Effector memory CD8-positive, alpha-beta T cell (primary cell): ENCODE measurements at regions not wholly inside any gene's neighbourhood (a gene's known extent, or its start where the extent isn't known, plus 50 kb on each side); places are given as distances from the start of the nearest gene placed in this dataset.
A peak's percentile ranks its signal among the peaks of the same experiment; 100 is the strongest.
"Not testable (repeated sequence)": the region's sequence is repeated elsewhere in the genome, so short reads cannot be mapped to it uniquely, and the experiment has no call there.

ENCODE experiments used
- ATAC-seq: fragments of 150-1000 bp; cut with Tn5 transposase; replicated peaks from 2 replicates; pipeline ENCODE4 v1.10.0; 2021; ENCODE audit warnings: mild to moderate bottlenecking, moderate library complexity
- DNase-seq, 3 experiments: peaks; one replicate each; pipeline ENCODE4 v3.0.0; 2021
- H3K27ac Mint-ChIP-seq, 2 donors: one replicate each; pipeline ENCODE4 v1.8.0; 2022; ENCODE audit warnings: mild to moderate bottlenecking in 2 of 2, mixed read lengths in 2 of 2, moderate library complexity in 2 of 2
- H3K27me3 Mint-ChIP-seq, 2 donors: one replicate each; pipeline ENCODE4 v1.8.0; 2022; ENCODE audit warnings: mixed read lengths in 2 of 2
- H3K36me3 Mint-ChIP-seq: one replicate; pipeline ENCODE4 v1.8.0; 2022; ENCODE audit warnings: mild to moderate bottlenecking, moderate library complexity, mixed read lengths; ENCODE audit not compliant: insufficient read depth
- H3K4me1 Mint-ChIP-seq, 2 donors: one replicate each; pipeline ENCODE4 v1.8.0; 2022; ENCODE audit warnings: low read depth in 2 of 2, mixed read lengths in 2 of 2
- H3K4me3 Mint-ChIP-seq, 2 donors: one replicate each; pipeline ENCODE4 v1.8.0; 2022; ENCODE audit warnings: mild to moderate bottlenecking in 2 of 2, mixed read lengths in 2 of 2, moderate library complexity in 2 of 2
- H3K9me3 Mint-ChIP-seq, 2 donors: one replicate each; pipeline ENCODE4 v1.8.0; 2022; ENCODE audit warnings: mixed read lengths in 2 of 2

GRCh38 chr1:200266871-200267270 is 143.0 kb downstream of the ZNF281 start:
- no peak for ATAC-seq
- Mint-ChIP-seq H3K36me3 (no peaks in the 10 kb centered on the region), H3K27me3 (peaks cover 4 to 8% of the 10 kb centered on the region in 2 donors), H3K4me1 (peaks cover 0 to 9% of the 10 kb centered on the region in 2 donors), H3K4me3 (no peak overlapping the region), H3K9me3 (no peaks in the 10 kb centered on the region), H3K27ac (no peak overlapping the region)
- no peak for DNase-seq

- Mint-ChIP-seq H3K27ac (no peak overlapping the region), H3K9me3 (no peaks in the 10 kb centered on the region), H3K27me3 (peaks cover 6 to 8% of the 10 kb centered on the region in 2 donors), H3K4me3 (no peak overlapping the region), H3K36me3 (no peaks in the 10 kb centered on the region), H3K4me1 (peaks cover 0 to 9% of the 10 kb centered on the region in 2 donors)
- ATAC-seq (no peak), DNase-seq (no peak)
Observed at GRCh38 chr1:200265881-200266280, 144.0 kb downstream of the ZNF281 start.

- Mint-ChIP-seq H3K9me3 (no peaks in the 10 kb centered on the region), H3K36me3 (no peaks in the 10 kb centered on the region), H3K27ac (no peak overlapping the region), H3K4me1 (peaks cover 0 to 9% of the 10 kb centered on the region in 2 donors), H3K4me3 (no peak overlapping the region), H3K27me3 (peaks cover 8 to 14% of the 10 kb centered on the region in 2 donors)
- DNase-seq = no peak
- ATAC-seq = no peak
Observed at GRCh38 chr1:200265104-200265503, 144.7 kb downstream of the ZNF281 start.

- no peaks in the 10 kb centered on the region for H3K9me3 Mint-ChIP-seq
- peaks cover 15 to 16% of the 10 kb centered on the region in 2 donors for H3K27me3 Mint-ChIP-seq
- no peak for ATAC-seq
- H3K4me1 Mint-ChIP-seq = peaks cover 0 to 9% of the 10 kb centered on the region in 2 donors
- no peak overlapping the region for H3K4me3 Mint-ChIP-seq
- no peaks in the 10 kb centered on the region for H3K36me3 Mint-ChIP-seq
- H3K27ac Mint-ChIP-seq = peak overlapping the region in 1 of 2 donors; percentile 29
- DNase-seq = no peak
Observed at GRCh38 chr1:200263203-200263602, 146.6 kb downstream of the ZNF281 start.

GRCh38 chr1:200262326-200262965 is 147.4 kb downstream of the ZNF281 start:
- Mint-ChIP-seq H3K9me3 (no peaks in the 10 kb centered on the region), H3K4me1 (peaks cover 0 to 9% of the 10 kb centered on the region in 2 donors), H3K36me3 (no peaks in the 10 kb centered on the region), H3K27me3 (peaks cover 15 to 17% of the 10 kb centered on the region in 2 donors), H3K4me3 (no peak overlapping the region), H3K27ac (peak overlapping the region in 1 of 2 donors; percentile 29)
- DNase-seq (no peak), ATAC-seq (peak; percentile 31)

GRCh38 chr1:200260597-200261335 is 149.1 kb downstream of the ZNF281 start:
- no peak for ATAC-seq
- H3K27me3 Mint-ChIP-seq = peaks cover 26 to 30% of the 10 kb centered on the region in 2 donors
- no peak overlapping the region for H3K4me3 Mint-ChIP-seq
- no peak for DNase-seq
- H3K36me3 Mint-ChIP-seq = no peaks in the 10 kb centered on the region
- peaks cover 0 to 9% of the 10 kb centered on the region in 2 donors for H3K4me1 Mint-ChIP-seq
- H3K27ac Mint-ChIP-seq = no peak overlapping the region
- no peaks in the 10 kb centered on the region for H3K9me3 Mint-ChIP-seq

GRCh38 chr1:200258447-200259375 is 151.1 kb downstream of the ZNF281 start:
- DNase-seq (no peak), ATAC-seq (peak; percentile 35)
- no peaks in the 10 kb centered on the region for H3K9me3 Mint-ChIP-seq
- no peak overlapping the region for H3K27ac Mint-ChIP-seq
- no peak overlapping the region for H3K4me3 Mint-ChIP-seq
- peaks cover 26 to 34% of the 10 kb centered on the region in 2 donors for H3K27me3 Mint-ChIP-seq
- H3K4me1 Mint-ChIP-seq = peaks cover under 1 to 9% of the 10 kb centered on the region in 2 donors
- no peaks in the 10 kb centered on the region for H3K36me3 Mint-ChIP-seq

- H3K36me3 Mint-ChIP-seq = no peaks in the 10 kb centered on the region
- no peaks in the 10 kb centered on the region for H3K9me3 Mint-ChIP-seq
- H3K4me3 Mint-ChIP-seq = no peak overlapping the region
- H3K27ac Mint-ChIP-seq = no peak overlapping the region
- DNase-seq (no peak), ATAC-seq (no peak)
- H3K27me3 Mint-ChIP-seq = peaks cover 24 to 35% of the 10 kb centered on the region in 2 donors
- H3K4me1 Mint-ChIP-seq = peaks cover 1 to 2% of the 10 kb centered on the region in 2 donors
Observed at GRCh38 chr1:200257235-200257634, 152.6 kb downstream of the ZNF281 start.

- not testable (repeated sequence) for H3K27ac Mint-ChIP-seq, H3K36me3 Mint-ChIP-seq, H3K4me1 Mint-ChIP-seq, H3K9me3 Mint-ChIP-seq, DNase-seq, ATAC-seq, H3K4me3 Mint-ChIP-seq
- H3K27me3 Mint-ChIP-seq = peaks cover 19 to 46% of the 10 kb centered on the region in 2 donors
Observed at GRCh38 chr1:200254602-200255001, 155.2 kb downstream of the ZNF281 start.

GRCh38 chr1:200253774-200254495 is 155.9 kb downstream of the ZNF281 start:
- Mint-ChIP-seq H3K4me3 (no peak overlapping the region), H3K9me3 (no peaks in the 10 kb centered on the region), H3K27me3 (peaks cover 19 to 41% of the 10 kb centered on the region in 2 donors), H3K4me1 (peaks cover 0 to 2% of the 10 kb centered on the region in 2 donors), H3K27ac (no peak overlapping the region), H3K36me3 (peaks cover 3% of the 10 kb centered on the region)
- no peak for DNase-seq
- ATAC-seq = no peak

- H3K4me3 Mint-ChIP-seq = no peak overlapping the region
- peaks cover 3% of the 10 kb centered on the region for H3K36me3 Mint-ChIP-seq
- peaks cover 29 to 54% of the 10 kb centered on the region in 2 donors for H3K27me3 Mint-ChIP-seq
- peaks cover 0 to 2% of the 10 kb centered on the region in 2 donors for H3K4me1 Mint-ChIP-seq
- DNase-seq (no peak), ATAC-seq (no peak)
- H3K27ac Mint-ChIP-seq = no peak overlapping the region
- H3K9me3 Mint-ChIP-seq = no peaks in the 10 kb centered on the region
Observed at GRCh38 chr1:200252531-200252930, 157.3 kb downstream of the ZNF281 start.

- no peak for ATAC-seq
- Mint-ChIP-seq H3K4me3 (no peak overlapping the region), H3K36me3 (peaks cover 3% of the 10 kb centered on the region), H3K4me1 (peaks cover 0 to 2% of the 10 kb centered on the region in 2 donors), H3K27me3 (peaks cover 28 to 51% of the 10 kb centered on the region in 2 donors), H3K9me3 (no peaks in the 10 kb centered on the region), H3K27ac (no peak overlapping the region)
- DNase-seq = no peak
Observed at GRCh38 chr1:200250469-200250868, 159.4 kb downstream of the ZNF281 start.

- H3K27ac Mint-ChIP-seq = no peak overlapping the region
- no peaks in the 10 kb centered on the region for H3K9me3 Mint-ChIP-seq
Observed at GRCh38 chr1:200248541-200248940, 161.3 kb downstream of the ZNF281 start.

More at GRCh38 chr1:200248541-200248940, 161.3 kb downstream of the ZNF281 start:
- DNase-seq (no peak), ATAC-seq (no peak)
- Mint-ChIP-seq H3K4me3 (no peak overlapping the region), H3K27me3 (peaks cover 39 to 59% of the 10 kb centered on the region in 2 donors), H3K36me3 (peaks cover 3% of the 10 kb centered on the region), H3K4me1 (no peaks in the 10 kb centered on the region)
